22Rv1 (cell line): ENCODE measurements at regions not wholly inside any gene's neighbourhood (a gene's known extent, or its start where the extent isn't known, plus 50 kb on each side); places are given as distances from the start of the nearest gene placed in this dataset.

Source experiments
- H3K27ac ChIP-seq: fragments of 450-650 bp; 2 replicates; pipeline ENCODE4 v1.5.1; 2017
- ZFX ChIP-seq: fragments of 450-650 bp; IDR thresholded peaks from 2 replicates; pipeline ENCODE4 v1.6.1; 2017; ENCODE audit warnings: antibody characterized with exemption, borderline replicate concordance
- TF ChIP-seq, protein P1 (sequence below): fragments of 450-650 bp; IDR thresholded peaks from 2 replicates; pipeline ENCODE4 v1.5.1; 2017; ENCODE audit warnings: mild to moderate bottlenecking

DNA sequence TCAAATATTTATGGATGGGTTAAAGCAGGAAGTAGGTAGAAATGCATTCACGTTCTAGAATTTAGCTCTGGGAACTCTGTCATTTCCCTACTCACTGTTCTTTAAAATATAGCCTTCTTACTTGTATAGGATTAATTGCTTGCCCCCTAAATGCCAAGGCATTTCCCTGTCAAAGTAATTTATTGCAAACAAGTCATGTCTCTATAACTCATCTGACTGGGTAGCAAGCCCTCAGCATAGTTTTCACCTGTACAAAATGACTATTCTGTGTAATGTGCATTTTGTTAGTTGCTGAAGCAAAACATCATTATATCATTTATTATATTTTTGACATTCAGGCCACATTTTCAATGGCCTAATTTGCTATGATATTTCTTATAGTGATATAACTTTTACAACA lies 1308.2 kb upstream of the EPHA6 start:
- H3K27ac ChIP-seq, result no peak overlapping the region
- TF ChIP-seq, protein P1, sequence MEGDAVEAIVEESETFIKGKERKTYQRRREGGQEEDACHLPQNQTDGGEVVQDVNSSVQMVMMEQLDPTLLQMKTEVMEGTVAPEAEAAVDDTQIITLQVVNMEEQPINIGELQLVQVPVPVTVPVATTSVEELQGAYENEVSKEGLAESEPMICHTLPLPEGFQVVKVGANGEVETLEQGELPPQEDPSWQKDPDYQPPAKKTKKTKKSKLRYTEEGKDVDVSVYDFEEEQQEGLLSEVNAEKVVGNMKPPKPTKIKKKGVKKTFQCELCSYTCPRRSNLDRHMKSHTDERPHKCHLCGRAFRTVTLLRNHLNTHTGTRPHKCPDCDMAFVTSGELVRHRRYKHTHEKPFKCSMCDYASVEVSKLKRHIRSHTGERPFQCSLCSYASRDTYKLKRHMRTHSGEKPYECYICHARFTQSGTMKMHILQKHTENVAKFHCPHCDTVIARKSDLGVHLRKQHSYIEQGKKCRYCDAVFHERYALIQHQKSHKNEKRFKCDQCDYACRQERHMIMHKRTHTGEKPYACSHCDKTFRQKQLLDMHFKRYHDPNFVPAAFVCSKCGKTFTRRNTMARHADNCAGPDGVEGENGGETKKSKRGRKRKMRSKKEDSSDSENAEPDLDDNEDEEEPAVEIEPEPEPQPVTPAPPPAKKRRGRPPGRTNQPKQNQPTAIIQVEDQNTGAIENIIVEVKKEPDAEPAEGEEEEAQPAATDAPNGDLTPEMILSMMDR, result no peak
- no peak for TF ChIP-seq ZFX

DNA sequence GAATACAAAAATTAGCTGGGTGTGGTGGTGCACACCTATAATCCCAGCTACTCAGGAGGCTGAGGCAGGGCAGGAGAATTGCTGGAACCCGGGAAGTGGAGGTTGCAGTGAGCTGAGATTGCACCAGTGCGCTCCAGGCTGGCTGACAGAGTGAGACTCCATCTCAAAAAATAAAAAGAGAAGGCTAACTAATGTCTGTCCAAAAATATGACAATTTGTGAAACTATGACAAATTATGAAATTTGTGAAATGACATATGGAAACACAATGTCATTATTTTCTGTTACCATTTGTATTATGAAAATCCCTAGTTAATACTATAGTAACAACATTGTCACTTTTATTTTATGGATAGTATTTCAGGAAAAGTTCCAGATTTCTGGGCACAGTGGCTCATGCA lies 1306.3 kb upstream of the EPHA6 start:
- TF ChIP-seq, protein P1, result no peak
- TF ChIP-seq ZFX, result no peak
- H3K27ac ChIP-seq, result no peak overlapping the region

DNA sequence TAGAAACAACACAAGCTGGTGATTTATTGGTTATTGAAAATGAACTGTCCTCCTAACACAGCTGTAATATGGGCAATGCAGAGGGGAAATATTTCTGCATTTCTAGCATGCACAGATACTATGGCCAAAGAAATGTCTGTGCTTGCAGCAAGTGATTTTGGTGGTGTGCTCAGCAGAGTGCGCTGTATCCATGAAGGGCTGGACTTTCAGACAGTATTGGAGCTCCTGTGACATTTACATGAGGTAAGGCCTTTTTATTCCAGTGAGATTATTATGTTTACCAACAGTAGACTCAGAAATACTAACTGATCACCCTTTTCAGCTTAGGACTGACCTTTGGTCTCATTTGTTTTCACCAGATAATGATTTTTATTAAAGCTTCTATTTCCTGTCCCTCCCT lies 1302.6 kb upstream of the EPHA6 start:
- TF ChIP-seq, protein P1, result no peak; the same call in 1 of the 2 replicates
- no peak for TF ChIP-seq ZFX
- H3K27ac ChIP-seq, result no peak overlapping the region

DNA sequence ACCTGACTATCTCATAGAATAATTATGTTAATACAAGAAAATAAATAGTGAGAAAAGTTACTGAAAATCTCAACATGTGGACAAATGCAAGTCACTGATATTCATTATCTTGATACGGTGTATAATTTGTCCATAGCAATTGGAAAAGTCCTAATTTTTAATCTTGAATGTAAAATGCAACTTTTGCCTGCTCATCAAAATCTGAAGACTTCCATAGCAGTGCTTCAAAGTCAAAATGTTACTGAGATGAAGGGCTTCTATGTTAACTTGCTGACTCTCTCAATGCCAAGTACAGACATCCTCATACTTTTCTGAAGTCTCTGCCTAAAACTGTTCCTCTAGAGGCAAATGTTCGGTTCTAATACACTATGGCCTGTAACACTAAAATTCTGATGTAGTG lies 1300.1 kb upstream of the EPHA6 start:
- TF ChIP-seq ZFX, result no peak
- TF ChIP-seq, protein P1, result no peak

DNA sequence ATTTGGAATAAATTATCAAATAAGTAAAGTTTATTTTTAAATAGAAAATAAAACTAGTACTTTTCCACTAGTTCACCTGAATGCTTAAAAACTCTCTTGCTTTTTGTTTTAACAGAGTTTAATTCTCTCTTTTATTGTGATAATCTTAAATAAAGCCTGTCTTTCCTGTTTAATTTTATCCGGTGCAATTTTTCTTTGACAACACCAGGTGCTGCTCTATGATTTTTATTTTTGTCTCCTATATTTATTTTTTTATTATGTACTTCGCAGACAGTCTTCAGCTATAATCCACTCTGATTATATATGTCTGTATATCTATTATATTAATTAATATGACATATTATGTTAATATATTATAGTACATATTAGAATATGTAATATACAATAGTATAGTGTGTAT lies 1293.0 kb upstream of the EPHA6 start:
- H3K27ac ChIP-seq, result no peak overlapping the region
- TF ChIP-seq ZFX, result no peak
- TF ChIP-seq, protein P1, result peak; percentile 28; the same call in 1 of the 2 replicates

More for the DNA sequence above, 1300.1 kb upstream of the EPHA6 start:
- H3K27ac ChIP-seq, result no peak overlapping the region

DNA sequence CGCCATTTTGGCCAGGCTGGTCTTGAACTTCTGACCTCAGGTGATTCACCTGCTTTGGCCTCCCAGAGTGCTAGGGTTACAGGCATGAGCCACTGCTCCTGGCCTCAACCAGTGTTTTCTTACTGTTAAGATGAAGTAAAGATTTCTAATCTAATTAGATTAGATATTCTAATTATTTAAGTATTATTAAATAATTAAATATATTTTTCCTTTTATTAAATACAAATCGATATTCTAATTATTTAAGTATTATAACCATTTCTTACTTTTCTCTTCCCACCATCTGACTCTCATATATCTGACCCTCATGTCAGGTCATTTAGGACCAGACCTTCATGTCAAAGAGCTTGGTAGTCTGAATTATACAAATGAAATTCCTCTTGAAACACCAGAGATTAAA lies 1291.9 kb upstream of the EPHA6 start:
- TF ChIP-seq, protein P1, result no peak
- no peak for TF ChIP-seq ZFX
- no peak overlapping the region for H3K27ac ChIP-seq

DNA sequence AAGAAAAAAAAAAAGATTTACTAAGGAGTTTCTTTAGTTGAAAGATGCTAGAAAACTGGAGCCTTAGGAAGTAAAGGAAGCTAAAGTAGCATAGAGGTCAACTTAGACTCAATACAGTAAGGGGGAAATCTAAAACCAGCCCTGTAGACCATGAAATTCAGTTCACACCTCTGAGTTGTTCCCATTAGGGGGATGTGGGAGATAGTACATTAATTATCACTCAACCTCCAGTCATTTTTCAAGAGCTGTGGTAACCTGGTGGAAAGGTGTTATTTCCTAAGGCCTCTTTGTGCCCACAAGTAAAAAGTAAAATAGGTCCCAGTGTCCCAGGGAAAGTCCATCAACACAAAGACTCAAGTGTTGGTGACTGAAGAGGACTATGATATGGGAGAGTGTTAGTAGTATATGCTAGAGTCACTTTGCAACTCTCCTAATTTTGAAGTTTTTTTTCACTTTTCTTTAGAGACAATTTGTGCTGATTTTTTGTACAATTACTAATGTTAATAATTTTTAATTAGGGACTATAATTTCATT lies 1274.4 kb upstream of the EPHA6 start:
- TF ChIP-seq, protein P1, result no peak
- TF ChIP-seq ZFX, result no peak
- H3K27ac ChIP-seq, result no peak overlapping the region
